SHP77 treated with DMSO at 0.1 percent for 48 hours (cell line): ENCODE measurements at regions not wholly inside any gene's neighbourhood (a gene's known extent, or its start where the extent isn't known, plus 50 kb on each side); places are given as distances from the start of the nearest gene placed in this dataset.

Experiments
- DNase-seq: peaks from one replicate; lab custom pipeline; 2025; lab: John Stamatoyannopoulos, UW

- no peak for DNase-seq
These were observed 67.9 kb upstream of the ESRRB start for GRCh38 chr14:76307786-76308780.

- no peak for DNase-seq
These were observed 66.3 kb upstream of the ESRRB start for GRCh38 chr14:76309572-76310162.

- DNase-seq: no peak
These were observed 64.7 kb upstream of the ESRRB start for GRCh38 chr14:76311079-76311758.

- DNase-seq: no peak
These were observed 63.1 kb upstream of the ESRRB start for GRCh38 chr14:76312821-76313220.

GRCh38 chr14:76313303-76313702 lies 62.6 kb upstream of the ESRRB start:
- no peak for DNase-seq

- DNase-seq: no peak
These were observed 62.1 kb upstream of the ESRRB start for GRCh38 chr14:76313852-76314251.

GRCh38 chr14:76314521-76315034 lies 61.4 kb upstream of the ESRRB start:
- DNase-seq: no peak

- no peak for DNase-seq
These were observed 55.5 kb upstream of the ESRRB start for GRCh38 chr14:76320486-76320885.

GRCh38 chr14:76320975-76321374 lies 55.0 kb upstream of the ESRRB start:
- DNase-seq: no peak

GRCh38 chr14:76322594-76323220 lies 53.2 kb upstream of the ESRRB start:
- no peak for DNase-seq

- DNase-seq: no peak
These were observed 52.4 kb upstream of the ESRRB start for GRCh38 chr14:76323331-76324050.

GRCh38 chr14:76324133-76324532 lies 51.8 kb upstream of the ESRRB start:
- no peak for DNase-seq
